ENCODE measurements at regions not wholly inside any gene's neighbourhood (a gene's known extent, or its start where the extent isn't known, plus 50 kb on each side); places are given as distances from the start of the nearest gene placed in this dataset.

DNA sequence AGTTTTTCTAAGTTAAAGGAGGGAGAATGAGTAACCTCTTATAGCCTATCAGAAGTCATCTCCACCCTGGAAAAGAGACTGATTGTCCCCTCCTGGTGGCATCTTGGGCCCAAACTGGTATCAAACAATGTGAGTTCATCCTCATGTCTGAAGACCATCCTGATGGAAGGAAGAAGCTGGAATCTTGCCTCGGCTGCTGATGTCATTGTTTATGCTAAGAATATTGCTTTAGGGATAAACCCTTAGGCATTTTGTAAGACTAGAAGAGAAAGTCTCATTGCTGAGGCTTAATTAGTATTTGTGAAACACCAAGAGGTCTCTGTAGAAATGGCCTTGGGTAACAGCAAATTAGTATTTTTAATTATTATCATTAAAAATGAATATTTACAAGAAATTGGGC is 65.7 kb upstream of the KCNN2 start:
- DNase-seq, result no peak

DNA sequence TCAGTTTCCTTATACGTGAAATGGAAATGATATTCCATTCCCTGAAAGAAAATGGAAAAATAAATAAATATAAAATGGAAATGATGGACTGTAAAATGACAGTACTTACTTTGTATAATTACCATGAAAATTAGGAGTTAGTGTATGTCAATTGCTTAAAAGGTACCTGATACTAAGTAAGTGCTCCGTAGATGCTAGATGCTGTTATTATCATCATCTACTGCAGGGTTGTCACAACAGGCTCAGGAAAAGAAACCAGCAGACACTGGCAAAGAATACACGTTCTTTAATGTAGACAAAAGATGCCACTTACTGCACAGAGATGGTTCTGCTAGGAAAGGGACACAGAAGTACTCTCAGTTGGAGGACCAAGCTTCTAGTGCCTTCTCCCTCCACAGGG is 64.0 kb upstream of the KCNN2 start:
- DNase-seq, result no peak

DNA sequence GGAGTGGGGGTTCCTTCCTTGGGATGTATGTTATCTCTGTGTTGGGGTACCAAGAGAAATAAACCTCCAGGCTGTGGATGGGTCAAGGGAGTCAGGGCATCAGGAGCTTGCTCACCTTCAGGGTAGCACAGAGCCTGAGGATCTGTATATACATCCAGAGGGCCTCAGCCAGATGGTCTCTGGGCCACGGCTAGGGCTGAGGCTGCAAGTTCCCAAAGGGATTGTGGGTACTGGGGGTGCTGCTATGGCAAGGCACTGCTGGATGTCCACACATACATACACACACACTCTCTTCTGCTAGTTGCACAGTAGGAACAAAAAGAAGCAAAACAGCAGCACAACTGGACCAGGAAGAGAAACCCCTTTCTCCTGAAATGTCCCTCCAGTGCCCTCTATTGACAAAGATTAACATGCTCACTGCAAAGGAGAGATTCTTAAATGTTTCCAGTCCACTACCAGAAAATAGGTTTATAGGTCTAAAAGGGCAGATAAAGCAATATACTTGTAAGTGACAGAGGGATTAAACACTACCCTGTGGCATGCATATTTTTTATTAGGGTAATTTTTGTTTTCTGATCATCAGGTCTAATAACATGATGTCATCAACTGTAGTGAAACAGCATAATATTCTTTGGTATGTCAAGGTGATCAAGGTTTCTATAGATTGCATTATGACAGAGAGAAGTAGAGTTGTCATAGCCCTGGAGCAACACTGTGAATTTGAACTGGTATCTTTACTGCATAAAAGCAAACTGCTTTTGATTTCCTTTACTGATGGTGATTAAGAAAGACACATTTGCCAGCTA is 56.3 kb upstream of the KCNN2 start:
- DNase-seq, result peak; percentile 39

DNA sequence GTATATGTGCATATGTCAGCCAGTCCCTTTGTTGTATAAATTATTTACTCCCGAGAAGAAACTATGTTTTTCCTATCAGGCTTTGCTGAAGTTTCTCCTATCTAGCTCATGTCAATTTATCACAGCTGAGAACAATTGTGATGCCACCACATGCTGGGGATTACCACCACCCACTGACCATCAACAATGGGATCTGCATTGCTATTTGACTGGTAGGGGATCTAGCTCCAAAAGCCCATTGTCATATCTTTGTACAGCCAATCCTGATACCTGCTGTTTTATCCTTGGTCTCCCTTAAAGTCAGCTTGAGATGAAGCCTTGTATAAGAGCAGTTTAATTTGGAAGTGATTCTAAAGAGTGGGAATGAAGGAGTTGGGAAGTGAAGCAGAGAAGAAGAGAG is 53.9 kb upstream of the KCNN2 start:
- no peak for DNase-seq

DNA sequence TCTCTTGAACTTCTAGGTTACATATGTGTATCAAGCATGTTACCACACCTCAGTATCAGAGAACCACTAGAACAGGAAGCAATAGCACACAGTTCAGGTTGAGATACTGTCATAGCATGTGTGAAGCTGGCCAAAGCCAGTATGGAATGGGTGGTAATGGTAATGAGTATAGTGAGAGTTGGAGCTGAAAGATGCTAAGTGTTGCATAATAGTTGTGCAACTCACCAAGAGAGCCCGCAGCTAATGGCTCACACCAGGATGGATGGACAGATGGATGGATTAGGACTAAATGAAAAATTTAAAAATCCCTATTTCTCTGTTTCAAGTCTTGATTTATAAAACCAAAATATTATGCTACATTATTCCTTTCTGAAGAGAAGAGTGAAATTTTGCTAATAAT is 53.4 kb upstream of the KCNN2 start:
- DNase-seq, result no peak

DNA sequence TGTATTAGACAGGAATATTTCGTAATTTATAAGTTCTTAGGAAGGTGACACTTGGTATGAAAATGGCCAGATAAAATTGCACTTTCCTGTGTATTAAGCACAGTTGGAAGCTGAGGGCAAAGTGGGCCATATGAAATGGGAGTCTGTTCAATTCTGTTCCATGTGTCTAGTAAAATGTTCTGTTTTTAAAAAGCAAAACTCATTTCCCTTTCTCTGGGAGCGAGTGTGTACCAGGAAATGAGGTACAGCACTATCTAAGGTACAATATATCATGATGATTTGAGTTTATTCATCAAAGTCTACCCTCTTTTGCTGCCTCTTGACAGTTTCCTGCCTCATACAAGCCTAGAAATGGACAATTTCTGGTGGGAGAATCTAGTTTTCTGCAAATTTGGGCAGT is 51.2 kb upstream of the KCNN2 start:
- DNase-seq, result no peak

DNA sequence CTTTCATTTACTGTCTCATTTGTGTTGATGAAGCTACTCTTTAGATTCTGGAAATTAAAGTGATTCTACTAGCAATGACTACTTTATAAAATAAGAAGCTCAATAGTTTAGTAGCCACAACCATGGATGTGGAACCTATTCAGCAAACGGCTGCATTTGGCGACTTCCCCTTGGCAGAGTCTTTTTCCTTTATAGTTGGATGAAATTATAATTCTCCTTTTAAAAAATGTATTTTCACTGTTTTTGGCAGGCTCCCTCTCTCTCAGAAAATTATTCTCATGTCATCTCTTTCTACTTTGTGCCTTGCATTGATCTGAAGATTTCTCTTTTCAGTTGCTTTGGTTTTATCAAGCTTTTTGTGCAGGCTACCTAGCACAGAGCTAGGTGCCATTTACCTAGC is 50.6 kb upstream of the KCNN2 start:
- DNase-seq, result no peak

DNA sequence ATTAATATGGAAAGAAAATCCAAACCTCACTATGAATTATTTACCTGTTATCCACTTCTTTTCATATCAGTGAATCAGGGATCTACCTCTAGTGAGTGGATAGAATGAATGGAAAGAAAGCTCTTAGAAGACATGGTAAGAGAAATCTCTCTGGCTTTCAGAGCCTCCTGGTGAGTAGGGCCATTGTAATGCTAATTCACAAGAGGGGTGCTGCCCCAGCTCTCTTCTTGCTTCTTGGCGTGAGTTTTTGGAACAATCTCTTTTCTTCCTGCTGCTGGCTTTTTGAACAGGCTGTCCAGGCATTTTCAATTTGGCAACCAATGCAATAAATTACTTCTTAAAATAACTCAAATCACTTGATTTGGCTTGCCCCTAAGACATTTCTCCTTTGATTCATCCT is 49.9 kb upstream of the KCNN2 start:
- no peak for DNase-seq
